Loucy (cell line): ENCODE measurements at regions not wholly inside any gene's neighbourhood (a gene's known extent, or its start where the extent isn't known, plus 50 kb on each side); places are given as distances from the start of the nearest gene placed in this dataset.

ENCODE experiments used
- CTCF ChIP-seq: fragments of 200-600 bp; sonication (generic); conservative IDR thresholded peaks from 2 replicates; pipeline ENCODE4 v1.5.1; 2014; ENCODE audit warnings: mild to moderate bottlenecking, antibody characterized with exemption, low read length
- EZH2phosphoT487 ChIP-seq: fragments of 200-600 bp; IDR thresholded peaks from 2 replicates; pipeline ENCODE4 v1.6.1; 2018; ENCODE audit warnings: antibody characterized with exemption, mild to moderate bottlenecking, moderate library complexity, borderline replicate concordance

- no peak for TF ChIP-seq CTCF
- TF ChIP-seq EZH2phosphoT487, result no peak
These were observed 59.2 kb upstream of the GOT2 start for GRCh38 chr16:58793366-58793765.
